GM21717 (cell line): ENCODE measurements at regions not wholly inside any gene's neighbourhood (a gene's known extent, or its start where the extent isn't known, plus 50 kb on each side); places are given as distances from the start of the nearest gene placed in this dataset.

ENCODE experiments used
- ATAC-seq: cut with Tn5 transposase; IDR thresholded peaks from one replicate; pipeline ENCODE4 v1.9.1; 2021; ENCODE audit warnings: mild to moderate bottlenecking, moderate library complexity; ENCODE audit not compliant: unreplicated experiment

- no peak for ATAC-seq
Measured at GRCh38 chr14:65872536-65872935, 460.0 kb downstream of the FUT8 start.

- ATAC-seq: no peak
Measured at GRCh38 chr14:65877166-65877565, 464.6 kb downstream of the FUT8 start.

- no peak for ATAC-seq
Measured at GRCh38 chr14:65877624-65878023, 465.1 kb downstream of the FUT8 start.

GRCh38 chr14:65878586-65878985 is 466.1 kb downstream of the FUT8 start:
- no peak for ATAC-seq

GRCh38 chr14:65879248-65880009 is 466.9 kb downstream of the FUT8 start:
- ATAC-seq: no peak

GRCh38 chr14:65880507-65880906 is 468.0 kb downstream of the FUT8 start:
- no peak for ATAC-seq

- ATAC-seq: no peak
Measured at GRCh38 chr14:65881642-65882041, 469.1 kb downstream of the FUT8 start.

- no peak for ATAC-seq
Measured at GRCh38 chr14:65888677-65889076, 476.1 kb downstream of the FUT8 start.

- no peak for ATAC-seq
Measured at GRCh38 chr14:65892315-65892714, 479.8 kb downstream of the FUT8 start.

GRCh38 chr14:65900164-65900563 is 487.6 kb downstream of the FUT8 start:
- no peak for ATAC-seq

GRCh38 chr14:65901595-65901994 is 489.1 kb downstream of the FUT8 start:
- no peak for ATAC-seq

- no peak for ATAC-seq
Measured at GRCh38 chr14:65904988-65905387, 492.5 kb downstream of the FUT8 start.

- ATAC-seq: no peak
Measured at GRCh38 chr14:65906344-65906743, 493.8 kb downstream of the FUT8 start.

- ATAC-seq: no peak
Measured at GRCh38 chr14:65906948-65907347, 494.4 kb downstream of the FUT8 start.

GRCh38 chr14:65910108-65910786 is 497.7 kb downstream of the FUT8 start:
- ATAC-seq: no peak

GRCh38 chr14:65915125-65915524 is 502.6 kb downstream of the FUT8 start:
- ATAC-seq: no peak

- ATAC-seq: no peak
Measured at GRCh38 chr14:65916055-65916454, 503.5 kb downstream of the FUT8 start.

- no peak for ATAC-seq
Measured at GRCh38 chr14:65920996-65921395, 508.5 kb downstream of the FUT8 start.

GRCh38 chr14:65922142-65922541 is 509.6 kb downstream of the FUT8 start:
- no peak for ATAC-seq

- no peak for ATAC-seq
Measured at GRCh38 chr14:65926504-65926903, 514.0 kb downstream of the FUT8 start.

- ATAC-seq: no peak
Measured at GRCh38 chr14:65926935-65927700, 514.6 kb downstream of the FUT8 start.

GRCh38 chr14:65927931-65928356 is 515.4 kb downstream of the FUT8 start:
- no peak for ATAC-seq
